ENCODE measurements at regions not wholly inside any gene's neighbourhood (a gene's known extent, or its start where the extent isn't known, plus 50 kb on each side); places are given as distances from the start of the nearest gene placed in this dataset.
"Not testable (repeated sequence)": the region's sequence is repeated elsewhere in the genome, so short reads cannot be mapped to it uniquely, and the experiment has no call there.

DNA sequence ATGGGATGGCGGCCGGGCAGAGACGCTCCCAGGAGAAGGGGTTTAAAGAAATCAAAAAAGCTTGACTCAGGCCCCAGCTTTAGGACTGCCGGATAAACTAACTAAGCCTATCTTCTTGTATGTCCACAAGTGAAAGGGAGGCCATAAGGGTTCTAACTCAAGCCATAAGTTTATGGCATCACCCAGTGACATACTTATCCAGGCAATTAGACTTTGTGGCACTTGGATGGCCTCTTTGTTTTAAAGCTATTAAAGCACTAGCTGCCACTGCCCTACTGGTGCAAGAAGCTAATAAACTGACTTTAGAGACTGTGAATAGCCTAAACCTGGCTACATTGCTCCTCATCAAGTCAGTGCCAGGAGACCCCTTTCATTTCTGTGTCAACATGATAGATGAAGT lies 102.0 kb downstream of the ZNF429 start:
- H3K27me3 ChIP-seq (ENCODE audit: insufficient read depth in 3 of 3, low read length in 2 of 3), result no peaks in the 10 kb centered on the region
- H3K27ac ChIP-seq, result no peak overlapping the region
- ATAC-seq (no peak), DNase-seq (no peak)
- whole genome bisulfite sequencing, 3 donors, result 65 to 71% (median 69%) methylated on average over 4 of the region's 4 CpGs
- H3K4me1 ChIP-seq, result peaks cover 6% of the 10 kb centered on the region
- H3K36me3 ChIP-seq (ENCODE audit: insufficient read depth in 1 of 2, low read depth in 1 of 2), result no peaks in the 10 kb centered on the region
- TF ChIP-seq, protein P1, sequence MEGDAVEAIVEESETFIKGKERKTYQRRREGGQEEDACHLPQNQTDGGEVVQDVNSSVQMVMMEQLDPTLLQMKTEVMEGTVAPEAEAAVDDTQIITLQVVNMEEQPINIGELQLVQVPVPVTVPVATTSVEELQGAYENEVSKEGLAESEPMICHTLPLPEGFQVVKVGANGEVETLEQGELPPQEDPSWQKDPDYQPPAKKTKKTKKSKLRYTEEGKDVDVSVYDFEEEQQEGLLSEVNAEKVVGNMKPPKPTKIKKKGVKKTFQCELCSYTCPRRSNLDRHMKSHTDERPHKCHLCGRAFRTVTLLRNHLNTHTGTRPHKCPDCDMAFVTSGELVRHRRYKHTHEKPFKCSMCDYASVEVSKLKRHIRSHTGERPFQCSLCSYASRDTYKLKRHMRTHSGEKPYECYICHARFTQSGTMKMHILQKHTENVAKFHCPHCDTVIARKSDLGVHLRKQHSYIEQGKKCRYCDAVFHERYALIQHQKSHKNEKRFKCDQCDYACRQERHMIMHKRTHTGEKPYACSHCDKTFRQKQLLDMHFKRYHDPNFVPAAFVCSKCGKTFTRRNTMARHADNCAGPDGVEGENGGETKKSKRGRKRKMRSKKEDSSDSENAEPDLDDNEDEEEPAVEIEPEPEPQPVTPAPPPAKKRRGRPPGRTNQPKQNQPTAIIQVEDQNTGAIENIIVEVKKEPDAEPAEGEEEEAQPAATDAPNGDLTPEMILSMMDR (IDR thresholded peaks at IDR 0.05), result no peak
- intact Hi-C loops (cut with DNase I), result no loop called here
- H3K4me3 ChIP-seq, result no peak overlapping the region
- no peaks in the 10 kb centered on the region for H3K9me3 ChIP-seq

DNA sequence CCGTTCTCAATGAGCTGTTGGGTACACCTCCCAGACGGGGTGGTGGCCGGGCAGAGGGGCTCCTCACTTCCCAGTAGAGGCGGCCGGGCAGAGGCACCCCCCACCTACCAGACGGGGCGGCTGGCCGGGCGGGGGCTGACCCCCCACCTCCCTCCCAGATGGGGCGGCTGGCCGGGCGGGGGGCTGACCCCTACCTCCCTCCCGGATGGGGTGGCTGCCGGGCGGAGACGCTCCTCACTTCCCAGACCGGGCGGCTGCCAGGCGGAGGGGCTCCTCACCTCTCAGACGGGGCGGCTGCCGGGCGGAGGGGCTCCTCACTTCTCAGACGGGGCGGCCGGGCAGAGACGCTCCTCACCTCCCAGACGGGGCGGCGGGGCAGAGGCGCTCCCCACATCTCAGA lies 101.6 kb downstream of the ZNF429 start:
- ATAC-seq; DNase-seq; H3K9me3 ChIP-seq; H3K36me3 ChIP-seq (ENCODE audit: insufficient read depth in 1 of 2, low read depth in 1 of 2); H3K4me1 ChIP-seq; H3K27me3 ChIP-seq (ENCODE audit: insufficient read depth in 3 of 3, low read length in 2 of 3); intact Hi-C loops (cut with DNase I); H3K27ac ChIP-seq; H3K4me3 ChIP-seq: not testable (repeated sequence)
- 76 to 85% (median 82%) methylated on average over 16 to 25 of the region's 31 CpGs for WGBS, 3 donors

DNA sequence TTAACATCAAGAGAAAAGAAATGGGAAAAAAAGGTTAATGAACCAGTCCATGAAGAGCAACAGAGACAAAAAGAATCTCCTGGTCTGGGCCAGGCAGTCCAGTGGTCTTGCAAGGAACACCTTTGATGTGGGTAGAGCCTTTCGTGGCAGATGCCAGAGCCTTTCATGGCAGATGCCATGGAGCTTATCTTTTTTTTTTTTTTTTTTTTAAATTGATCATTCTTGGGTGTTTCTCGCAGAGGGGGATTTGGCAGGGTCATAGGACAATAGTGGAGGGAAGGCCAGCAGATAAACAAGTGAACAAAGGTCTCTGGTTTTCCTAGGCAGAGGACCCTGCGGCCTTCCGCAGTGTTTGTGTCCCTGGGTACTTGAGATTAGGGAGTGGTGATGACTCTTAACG lies 100.9 kb downstream of the ZNF429 start:
- H3K36me3 ChIP-seq (ENCODE audit: insufficient read depth in 1 of 2, low read depth in 1 of 2); intact Hi-C loops (cut with DNase I); DNase-seq; ATAC-seq; H3K27ac ChIP-seq; H3K4me3 ChIP-seq; H3K27me3 ChIP-seq (ENCODE audit: insufficient read depth in 3 of 3, low read length in 2 of 3); H3K4me1 ChIP-seq; H3K9me3 ChIP-seq: not testable (repeated sequence)
- WGBS, 3 donors, result 81 to 88% (median 82%) methylated on average over 1 to 2 of the region's 5 CpGs

DNA sequence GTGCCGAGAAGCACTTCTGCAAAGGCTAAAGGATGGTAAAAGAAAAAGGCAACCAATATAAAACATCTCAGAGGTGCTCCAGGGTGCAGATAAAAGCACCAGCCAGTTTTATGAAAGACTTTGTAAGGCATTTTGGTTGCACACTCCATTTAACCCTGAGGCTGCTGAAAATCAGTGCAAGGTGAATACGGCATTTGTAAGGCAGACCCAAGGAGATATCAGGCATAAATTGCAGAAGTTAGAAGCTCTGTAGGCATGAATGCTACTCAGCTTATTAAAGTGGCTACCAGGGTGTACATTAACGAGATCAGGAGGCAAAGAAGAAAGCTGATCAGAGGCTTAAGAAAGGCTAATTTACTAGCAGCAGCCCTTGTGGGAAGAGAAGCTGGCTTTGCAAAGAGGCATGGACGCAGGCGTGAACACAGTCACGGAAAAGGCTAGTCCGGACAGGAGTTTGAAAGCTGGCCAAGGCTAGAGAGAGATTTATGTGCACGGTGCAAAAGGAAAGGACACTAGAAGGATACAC lies 99.6 kb downstream of the ZNF429 start:
- H3K4me3 ChIP-seq, result peak overlapping the region; percentile 73
- intact Hi-C loops (cut with DNase I), result no loop called here
- 4 to 16% (median 8%) methylated on average over 8 of the region's 8 CpGs for WGBS, 3 donors

More for the DNA sequence above, 99.6 kb downstream of the ZNF429 start:
- peak in 1 of 2 donors; percentile 56 for DNase-seq
- H3K27ac ChIP-seq, result peak overlapping the region; percentile 74
- no peaks in the 10 kb centered on the region for H3K36me3 ChIP-seq (ENCODE audit: insufficient read depth in 1 of 2, low read depth in 1 of 2)
- peak in 3 of 4 donors; percentile 74 to 90 (median 88) for ATAC-seq
- TF ChIP-seq, protein P1 (IDR thresholded peaks at IDR 0.05), result no peak
- H3K9me3 ChIP-seq, result no peaks in the 10 kb centered on the region
- no peaks in the 10 kb centered on the region for H3K27me3 ChIP-seq (ENCODE audit: insufficient read depth in 3 of 3, low read length in 2 of 3)
- peaks cover 6% of the 10 kb centered on the region for H3K4me1 ChIP-seq
